Ovary (tissue), 7 donors: ENCODE measurements at regions not wholly inside any gene's neighbourhood (a gene's known extent, or its start where the extent isn't known, plus 50 kb on each side); places are given as distances from the start of the nearest gene placed in this dataset.

ENCODE experiments used
- DNase-seq, 5 donors: peaks; one replicate each; pipeline ENCODE4 v3.0.0-alpha.2; 2019 to 2020
- H3K27ac ChIP-seq, 2 donors: fragments of 200-600 bp; one replicate each; pipeline versions ENCODE4 v1.5.1 to v1.8.0; 2019 to 2022
- H3K27me3 ChIP-seq: fragments of 200-600 bp; one replicate; pipeline ENCODE4 v1.8.0; 2022
- H3K36me3 ChIP-seq: fragments of 200-600 bp; sonication (generic); one replicate; pipeline ENCODE4 v1.5.1; 2019
- H3K4me1 ChIP-seq: one replicate; pipeline ENCODE4 v1.8.1; 2013; ENCODE audit warnings: mild to moderate bottlenecking, moderate library complexity; ENCODE audit not compliant: insufficient read depth
- H3K4me3 ChIP-seq: fragments of 200-600 bp; sonication (generic); one replicate; pipeline ENCODE4 v1.5.1; 2017
- H3K9me3 ChIP-seq, 2 donors: fragments of 200-600 bp in 1 of 2; sonication (generic) in 1 of 2; one replicate each; pipeline versions ENCODE4 v1.5.1 to v1.8.1; 2013 to 2019; ENCODE audit warnings: mild to moderate bottlenecking in 1 of 2, moderate library complexity in 1 of 2
- EP300 ChIP-seq: sonication (generic); formaldehyde crosslinking; IDR thresholded peaks from one replicate; pipeline ENCODE4 v1.6.1; 2017; ENCODE audit warnings: antibody characterized with exemption
- POLR2A ChIP-seq: fragments of 450-650 bp; IDR thresholded peaks from one replicate; pipeline ENCODE4 v1.6.1; 2017; ENCODE audit warnings: antibody characterized with exemption, mild to moderate bottlenecking, moderate library complexity
- WGBS, 3 donors: extraction: QIAGEN DNeasy Blood & Tissue Kit in 1 of 3; methylation state at CpG; one replicate each; pipeline versions ENCODE4 v1.1.5 to v1.1.7; 2013 to 2017; 5-methylcytosine and 5-hydroxymethylcytosine counted together
- intact Hi-C, 4 donors: fragments of 100-400 bp; cut with DNase I; formaldehyde crosslinking; loops; one replicate each; pipeline versions ENCODE4 v1.11.0 to v1.15.1; 2022 to 2023
- TF ChIP-seq, protein P1 (sequence below), 3 donors: fragments of 450-650 bp in 2 of 3; fragments of 200-600 bp in 1 of 3; IDR thresholded peaks; one replicate each; pipeline versions ENCODE4 v1.5.1 to v1.8.0; 2016 to 2022; ENCODE audit warnings: antibody characterized with exemption in 3 of 3, mild to moderate bottlenecking in 1 of 3
- donor health status: DM: no; HTN: no; CAD: no; lungs with moderate emphysema.
- donor health status: DM: no; HTN: no; CAD: no.
- donor health status: Bipolar disorder and iron deficiency.
- donor health status: DM: no; HTN: no; CAD: no.
- donor health status: DM: yes; HTN: yes; CAD: no.

DNA sequence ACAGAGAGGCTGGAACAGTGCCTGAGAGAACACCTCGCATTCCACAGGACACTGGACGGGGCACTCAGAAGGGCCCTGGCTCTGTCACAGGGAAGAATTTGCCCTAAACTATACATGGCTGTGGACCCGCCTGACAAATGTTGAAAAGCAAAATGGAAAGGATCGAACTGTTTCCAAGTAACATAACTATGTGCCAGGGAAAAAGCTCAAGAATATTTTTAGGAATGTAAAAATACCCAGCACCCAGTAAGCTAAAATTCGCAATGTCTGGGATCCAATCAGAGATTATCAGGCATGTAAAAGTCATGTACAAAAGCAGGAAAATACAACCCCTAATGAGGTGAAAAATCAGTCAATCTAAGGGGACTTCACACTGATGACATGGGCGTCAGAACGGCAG, 215.9 kb downstream of the TTLL2 start:
- TF ChIP-seq, protein P1, sequence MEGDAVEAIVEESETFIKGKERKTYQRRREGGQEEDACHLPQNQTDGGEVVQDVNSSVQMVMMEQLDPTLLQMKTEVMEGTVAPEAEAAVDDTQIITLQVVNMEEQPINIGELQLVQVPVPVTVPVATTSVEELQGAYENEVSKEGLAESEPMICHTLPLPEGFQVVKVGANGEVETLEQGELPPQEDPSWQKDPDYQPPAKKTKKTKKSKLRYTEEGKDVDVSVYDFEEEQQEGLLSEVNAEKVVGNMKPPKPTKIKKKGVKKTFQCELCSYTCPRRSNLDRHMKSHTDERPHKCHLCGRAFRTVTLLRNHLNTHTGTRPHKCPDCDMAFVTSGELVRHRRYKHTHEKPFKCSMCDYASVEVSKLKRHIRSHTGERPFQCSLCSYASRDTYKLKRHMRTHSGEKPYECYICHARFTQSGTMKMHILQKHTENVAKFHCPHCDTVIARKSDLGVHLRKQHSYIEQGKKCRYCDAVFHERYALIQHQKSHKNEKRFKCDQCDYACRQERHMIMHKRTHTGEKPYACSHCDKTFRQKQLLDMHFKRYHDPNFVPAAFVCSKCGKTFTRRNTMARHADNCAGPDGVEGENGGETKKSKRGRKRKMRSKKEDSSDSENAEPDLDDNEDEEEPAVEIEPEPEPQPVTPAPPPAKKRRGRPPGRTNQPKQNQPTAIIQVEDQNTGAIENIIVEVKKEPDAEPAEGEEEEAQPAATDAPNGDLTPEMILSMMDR (IDR thresholded peaks at IDR 0.05) = no peak
- TF ChIP-seq EP300 (no peak), POLR2A (no peak)
- Histone ChIP-seq H3K9me3 (no peaks in the 10 kb centered on the region), H3K4me3 (no peak overlapping the region), H3K4me1 (peaks cover 8% of the 10 kb centered on the region), H3K27me3 (no peaks in the 10 kb centered on the region), H3K27ac (no peak overlapping the region), H3K36me3 (no peaks in the 10 kb centered on the region)
- DNase-seq = no peak
- intact Hi-C loops = no loop called here
- 79 to 95% (median 92%) methylated on average over 7 of the region's 7 CpGs for whole genome bisulfite sequencing, 3 donors

DNA sequence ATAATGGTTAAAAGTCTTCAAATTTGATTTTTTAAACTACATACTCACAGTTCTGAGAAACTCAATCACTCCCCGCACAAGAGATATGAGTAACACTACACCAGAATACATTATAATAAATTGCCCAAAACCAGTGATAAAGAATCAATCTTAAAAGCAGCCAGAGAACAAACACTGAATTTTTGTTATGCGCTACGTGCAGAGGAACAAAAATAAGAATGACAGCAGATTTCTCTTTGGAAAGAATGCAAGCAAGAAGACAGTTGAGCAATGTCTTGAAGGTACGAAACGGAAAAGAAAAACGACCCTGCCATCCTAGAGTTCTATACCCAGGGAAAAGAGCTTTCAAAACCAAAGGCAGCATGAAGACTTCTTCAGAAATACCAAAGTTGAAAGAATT, 216.7 kb downstream of the TTLL2 start:
- H3K27ac ChIP-seq = no peak overlapping the region
- no peak for DNase-seq
- no peaks in the 10 kb centered on the region for H3K36me3 ChIP-seq
- no peaks in the 10 kb centered on the region for H3K27me3 ChIP-seq
- no peaks in the 10 kb centered on the region for H3K9me3 ChIP-seq
- no peak for TF ChIP-seq POLR2A
- TF ChIP-seq EP300 = no peak
- TF ChIP-seq, protein P1 (IDR thresholded peaks at IDR 0.05) = no peak
- no peak overlapping the region for H3K4me3 ChIP-seq
- peaks cover 8% of the 10 kb centered on the region for H3K4me1 ChIP-seq
- intact Hi-C loops = no loop called here
- 92 to 96% (median 95%) methylated on average over 6 of the region's 6 CpGs for WGBS, 3 donors

DNA sequence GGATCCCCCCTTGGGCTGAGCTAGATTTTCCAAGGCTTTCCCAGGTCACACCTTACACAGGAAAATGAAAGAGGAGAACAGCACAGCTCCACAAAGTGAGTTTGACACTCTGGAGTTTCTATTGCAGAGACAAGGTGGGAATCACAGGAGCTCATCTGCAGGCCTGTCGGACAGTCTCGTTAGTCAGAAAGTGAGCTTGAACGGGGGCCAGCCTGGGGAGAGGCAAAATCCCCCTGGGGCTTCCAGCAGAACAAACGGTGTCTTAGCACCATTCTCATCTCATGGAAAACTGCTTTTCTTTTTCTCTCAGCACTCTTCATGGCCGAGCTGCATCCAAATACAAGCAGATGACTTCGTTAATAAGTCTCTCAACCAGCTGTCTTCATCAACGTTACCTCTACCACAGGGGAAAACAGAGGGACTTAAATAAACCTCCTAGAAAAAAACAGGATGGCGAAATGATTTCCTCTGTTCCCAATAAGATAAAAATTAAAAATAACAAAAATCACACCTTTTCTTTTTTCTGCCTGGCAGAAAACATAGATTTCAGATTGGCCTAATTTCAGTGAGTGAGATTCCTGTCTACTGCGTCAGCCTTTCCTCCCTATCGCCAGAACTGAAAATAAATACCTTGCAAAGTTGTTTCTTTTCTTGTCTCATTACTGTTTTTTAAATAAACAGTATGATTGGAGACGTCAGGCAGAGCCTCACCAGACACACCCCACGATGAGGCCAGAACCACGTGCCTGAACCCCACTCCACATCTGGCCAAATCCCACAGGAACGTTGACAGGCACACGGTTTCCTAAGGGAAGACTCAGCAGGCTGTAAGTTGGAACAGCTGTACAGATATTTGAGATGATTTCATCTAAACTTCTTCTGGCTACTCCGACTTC, 219.0 kb downstream of the TTLL2 start:
- Histone ChIP-seq H3K27ac (peak overlapping the region; percentile 16 to 56), H3K4me1 (peaks cover 8% of the 10 kb centered on the region), H3K9me3 (no peaks in the 10 kb centered on the region), H3K36me3 (no peaks in the 10 kb centered on the region), H3K4me3 (no peak overlapping the region), H3K27me3 (no peaks in the 10 kb centered on the region)
- TF ChIP-seq EP300 (no peak), POLR2A (no peak)
- TF ChIP-seq, protein P1 (IDR thresholded peaks at IDR 0.05) = no peak
- intact Hi-C loops = no loop called here
- DNase-seq = peak; percentile 35 to 67 (median 60)
- WGBS, 3 donors = 9 to 14% (median 12%) methylated on average over 16 of the region's 16 CpGs

DNA sequence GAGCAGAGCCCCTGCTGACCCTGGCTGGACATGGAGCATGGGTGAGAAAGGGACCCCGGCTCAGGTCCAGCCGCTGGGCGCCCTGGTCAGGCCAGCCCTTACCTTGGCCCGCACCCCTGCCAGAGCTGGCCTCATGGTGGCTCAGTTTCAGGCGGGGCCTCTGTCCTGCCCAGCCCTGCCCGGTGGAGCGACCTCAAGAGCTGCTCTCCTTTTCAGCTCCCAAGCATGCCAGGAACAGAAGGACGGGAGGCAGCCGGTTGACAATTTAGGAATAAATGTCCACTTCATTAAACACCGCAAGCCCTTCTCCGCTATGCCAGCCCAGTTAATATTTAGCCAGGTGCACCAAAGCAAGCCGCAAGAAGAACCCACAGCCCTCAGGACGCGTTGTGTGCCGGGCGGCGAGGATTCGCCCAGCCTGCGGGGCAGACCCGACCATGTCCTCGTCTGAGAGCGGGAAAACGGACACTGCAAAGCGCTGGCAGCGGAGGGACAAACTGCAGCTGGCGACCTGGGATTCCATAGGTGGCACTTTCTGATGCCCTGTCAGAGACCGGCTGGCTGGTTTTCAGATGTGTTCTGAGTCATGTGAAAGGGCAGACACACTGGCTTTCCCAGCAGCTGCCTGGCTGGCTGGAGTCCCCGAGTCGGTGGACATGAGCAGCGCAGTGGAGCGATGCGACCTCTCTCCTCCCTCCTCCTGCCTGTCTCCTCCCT, 221.9 kb downstream of the TTLL2 start:
- DNase-seq = peak in 2 of 5 donors; percentile 30 to 36
- WGBS, 3 donors = 95 to 97% (median 95%) methylated on average over 32 of the region's 32 CpGs
- H3K27me3 ChIP-seq = no peaks in the 10 kb centered on the region

More for the DNA sequence above, 221.9 kb downstream of the TTLL2 start:
- TF ChIP-seq, protein P1 (IDR thresholded peaks at IDR 0.05) = no peak
- TF ChIP-seq EP300 (no peak), POLR2A (no peak)
- Histone ChIP-seq H3K27ac (no peak overlapping the region), H3K36me3 (no peaks in the 10 kb centered on the region), H3K4me3 (no peak overlapping the region), H3K9me3 (no peaks in the 10 kb centered on the region), H3K4me1 (peaks cover 17% of the 10 kb centered on the region)
- intact Hi-C loops = no loop called here
